GM23338 (cell line): ENCODE measurements at regions not wholly inside any gene's neighbourhood (a gene's known extent, or its start where the extent isn't known, plus 50 kb on each side); places are given as distances from the start of the nearest gene placed in this dataset.

Source experiments
- CREB1 ChIP-seq: fragments of 250-450 bp; sonication (Bioruptor Pico); IDR thresholded peaks from 2 replicates; pipeline ENCODE4 v1.5.0; 2020; ENCODE audit warnings: low read depth, mild to moderate bottlenecking, moderate library complexity
- CTCF ChIP-seq, 2 experiments: fragments of 200-600 bp in 1 of 2; sonication (generic) in 1 of 2; conservative IDR thresholded peaks; 2 replicates each; pipeline versions ENCODE4 v1.5.1 to v1.6.1; 2016 to 2017; ENCODE audit warnings: antibody characterized with exemption in 2 of 2, low read depth in 2 of 2, mild to moderate bottlenecking in 2 of 2, moderate library complexity in 1 of 2
- EZH2 ChIP-seq: fragments of 200-600 bp; sonication (generic); IDR thresholded peaks from one replicate; pipeline ENCODE4 v1.8.0; 2017; ENCODE audit warnings: antibody characterized with exemption, mild to moderate bottlenecking, low read depth; ENCODE audit not compliant: unreplicated experiment
- EZH2phosphoT487 ChIP-seq: fragments of 200-600 bp; sonication (generic); IDR thresholded peaks from one replicate; pipeline ENCODE4 v1.8.1; 2018; ENCODE audit warnings: antibody characterized with exemption; ENCODE audit not compliant: unreplicated experiment
- POLR2AphosphoS5 ChIP-seq: IDR thresholded peaks from 2 replicates; pipeline ENCODE4 v1.6.1; 2016; ENCODE audit warnings: antibody characterized with exemption, low read depth
- STAT1 ChIP-seq: IDR thresholded peaks from one replicate; pipeline ENCODE4 v1.6.1; 2016; ENCODE audit warnings: antibody characterized with exemption; ENCODE audit not compliant: unreplicated experiment
- ZNF114 ChIP-seq: fragments of 250-450 bp; sonication (Bioruptor Pico); IDR thresholded peaks from 2 replicates; pipeline ENCODE4 v1.5.0; 2020; ENCODE audit warnings: mild to moderate bottlenecking, moderate library complexity

- TF ChIP-seq CTCF (conservative IDR thresholded peaks at IDR 0.05; ENCODE audit: low read depth in 2 of 2) (no peak), POLR2AphosphoS5 (no peak), EZH2 (no peak), STAT1 (no peak), CREB1 (CRISPR knock-in tag) (no peak), EZH2phosphoT487 (no peak), ZNF114 (CRISPR knock-in tag) (no peak)
Observed at GRCh38 chr6:87905101-87905641, 142.5 kb upstream of the SPACA1 start.
